GM12873 (cell line): ENCODE measurements at regions not wholly inside any gene's neighbourhood (a gene's known extent, or its start where the extent isn't known, plus 50 kb on each side); places are given as distances from the start of the nearest gene placed in this dataset.

ENCODE experiments used
- CTCF ChIP-seq: IDR thresholded peaks from 2 replicates; pipeline ENCODE4 v1.5.1; 2012; ENCODE audit warnings: low read depth, mild to moderate bottlenecking, moderate library complexity, low read length, control low read depth; ENCODE audit not compliant: insufficient read depth; ENCODE audit errors: missing control alignments

- TF ChIP-seq CTCF = no peak
Measured at GRCh38 chr11:38219636-38220035, 1621.6 kb upstream of the RAG2 start.

DNA sequence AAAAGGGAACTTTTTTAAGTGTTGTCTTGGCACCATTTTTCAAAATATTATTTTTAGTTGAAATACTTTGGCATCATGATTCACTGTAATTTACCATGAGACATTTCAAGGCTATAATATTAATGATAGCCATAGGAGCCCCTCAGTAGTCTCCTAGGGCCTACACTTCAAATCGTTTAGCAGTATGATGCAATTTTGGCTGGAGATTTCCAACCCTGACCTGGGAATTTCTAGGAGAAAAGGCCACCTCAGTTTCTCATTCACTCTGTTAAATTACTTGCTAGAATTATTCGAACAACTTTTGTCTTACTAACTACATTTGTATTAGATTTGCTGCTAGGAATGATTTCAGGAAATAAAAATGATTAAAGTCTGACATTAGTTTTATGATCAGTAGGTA is 1610.9 kb upstream of the RAG2 start:
- TF ChIP-seq CTCF = no peak

DNA sequence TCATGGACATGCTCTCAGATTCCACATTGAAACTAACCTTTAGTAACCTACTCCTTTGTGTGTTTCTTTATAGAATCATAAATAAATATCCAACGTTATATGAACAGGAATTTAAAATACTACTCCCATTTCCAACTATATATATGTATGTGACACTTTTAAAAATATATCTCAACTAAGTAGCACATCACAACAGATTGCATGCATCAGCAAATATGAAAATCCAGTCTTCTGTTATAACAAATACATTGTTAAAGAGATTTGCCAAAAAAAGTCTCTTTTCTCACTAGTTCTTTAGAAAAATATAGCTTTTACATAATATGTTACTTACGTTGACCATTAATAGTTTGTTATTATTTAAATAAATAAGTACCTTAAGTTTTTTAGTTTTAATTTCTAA is 1608.6 kb upstream of the RAG2 start:
- TF ChIP-seq CTCF = no peak

- TF ChIP-seq CTCF = no peak
Measured at GRCh38 chr11:38191101-38191500, 1593.1 kb upstream of the RAG2 start.

DNA sequence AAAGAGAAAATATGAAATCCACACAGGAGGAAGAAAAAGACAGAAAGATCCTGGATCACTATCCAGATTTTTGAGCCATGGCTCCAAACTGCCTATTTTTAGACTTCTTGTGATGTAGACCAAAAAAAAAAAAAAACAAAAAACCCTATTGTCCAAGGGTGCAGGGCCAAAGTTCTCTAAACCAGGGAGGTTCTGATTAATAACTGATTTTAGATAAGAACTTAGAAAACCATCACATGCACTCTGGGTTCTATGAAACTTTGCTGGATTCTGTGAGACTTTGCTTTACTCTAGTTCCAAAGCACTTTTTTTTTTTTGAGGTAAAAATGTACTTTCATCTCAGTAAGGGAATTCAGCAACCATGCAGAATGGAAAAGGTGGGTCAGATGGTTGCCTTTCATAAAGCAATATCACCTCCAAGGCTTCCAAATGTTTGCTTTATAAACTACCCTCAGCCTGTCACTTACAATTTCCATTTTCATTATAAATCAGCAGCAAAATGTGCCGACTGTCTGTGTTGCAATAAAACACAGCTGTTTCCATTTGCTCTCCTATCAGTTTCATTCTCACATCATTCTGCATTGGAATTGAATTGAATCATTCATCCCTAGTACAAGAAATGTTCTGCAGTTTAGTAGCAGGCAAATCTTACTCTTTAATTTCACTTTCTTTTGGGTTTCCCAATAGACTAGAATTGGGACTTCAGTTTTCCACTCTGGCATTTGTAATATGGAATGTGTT is 1584.3 kb upstream of the RAG2 start:
- no peak for TF ChIP-seq CTCF

GRCh38 chr11:38176686-38177322 is 1578.8 kb upstream of the RAG2 start:
- TF ChIP-seq CTCF = no peak

- TF ChIP-seq CTCF = no peak
Measured at GRCh38 chr11:38173676-38174075, 1575.6 kb upstream of the RAG2 start.
